IPS-15b (cell line): ENCODE measurements at regions not wholly inside any gene's neighbourhood (a gene's known extent, or its start where the extent isn't known, plus 50 kb on each side); places are given as distances from the start of the nearest gene placed in this dataset.

Source experiments
- H3K27me3 ChIP-seq: one replicate; pipeline ENCODE4 v1.6.1; 2013; ENCODE audit warnings: low read length; ENCODE audit not compliant: control insufficient read depth, insufficient read depth
- H3K36me3 ChIP-seq: one replicate; pipeline ENCODE4 v1.6.1; 2013; ENCODE audit warnings: low read length; ENCODE audit not compliant: control insufficient read depth, insufficient read depth
- H3K4me1 ChIP-seq: one replicate; pipeline ENCODE4 v1.6.1; 2013; ENCODE audit warnings: mild to moderate bottlenecking, low read length; ENCODE audit not compliant: control insufficient read depth, insufficient read depth
- H3K4me3 ChIP-seq: one replicate; pipeline ENCODE4 v1.5.1; 2013; ENCODE audit warnings: low read depth, low read length
- H3K9ac ChIP-seq: one replicate; pipeline ENCODE4 v1.6.1; 2013; ENCODE audit warnings: low read depth, mild to moderate bottlenecking, low read length
- H3K9me3 ChIP-seq: one replicate; pipeline ENCODE4 v1.6.1; 2013; ENCODE audit warnings: mild to moderate bottlenecking, low read length; ENCODE audit not compliant: control insufficient read depth, insufficient read depth

- Histone ChIP-seq H3K36me3 (no peaks in the 10 kb centered on the region), H3K27me3 (no peaks in the 10 kb centered on the region), H3K9me3 (no peaks in the 10 kb centered on the region), H3K4me3 (no peak overlapping the region), H3K9ac (no peak overlapping the region), H3K4me1 (no peaks in the 10 kb centered on the region)
Measured at GRCh38 chr5:52190737-52191136, 597.0 kb upstream of the ITGA1 start.

GRCh38 chr5:52199833-52200232, 587.9 kb upstream of the ITGA1 start:
- no peak overlapping the region for H3K4me3 ChIP-seq
- H3K4me1 ChIP-seq: no peaks in the 10 kb centered on the region
- H3K36me3 ChIP-seq: no peaks in the 10 kb centered on the region
- H3K9ac ChIP-seq: no peak overlapping the region
- H3K9me3 ChIP-seq: no peaks in the 10 kb centered on the region
- no peaks in the 10 kb centered on the region for H3K27me3 ChIP-seq

DNA sequence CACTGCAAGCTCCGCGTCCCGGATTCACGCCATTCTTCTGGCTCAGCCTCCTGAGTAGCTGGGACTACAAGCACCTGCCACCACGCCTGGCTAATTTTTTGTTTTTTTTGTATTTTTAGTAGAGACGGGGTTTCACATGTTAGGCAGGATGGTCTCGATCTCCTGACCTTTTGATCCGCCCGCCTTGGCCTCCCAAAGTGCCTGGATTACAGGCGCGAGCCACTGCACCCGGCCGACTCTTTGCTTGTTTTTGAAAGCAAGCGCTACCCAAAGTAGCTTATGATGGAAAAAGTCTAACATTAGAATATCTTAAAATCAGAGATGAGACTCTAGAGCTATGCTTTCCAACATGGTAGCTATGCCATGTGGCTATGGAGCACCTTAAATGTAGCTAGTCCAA, 585.5 kb upstream of the ITGA1 start:
- Histone ChIP-seq H3K27me3 (no peaks in the 10 kb centered on the region), H3K36me3 (no peaks in the 10 kb centered on the region), H3K4me1 (no peaks in the 10 kb centered on the region), H3K9me3 (no peaks in the 10 kb centered on the region), H3K9ac (no peak overlapping the region), H3K4me3 (no peak overlapping the region)

DNA sequence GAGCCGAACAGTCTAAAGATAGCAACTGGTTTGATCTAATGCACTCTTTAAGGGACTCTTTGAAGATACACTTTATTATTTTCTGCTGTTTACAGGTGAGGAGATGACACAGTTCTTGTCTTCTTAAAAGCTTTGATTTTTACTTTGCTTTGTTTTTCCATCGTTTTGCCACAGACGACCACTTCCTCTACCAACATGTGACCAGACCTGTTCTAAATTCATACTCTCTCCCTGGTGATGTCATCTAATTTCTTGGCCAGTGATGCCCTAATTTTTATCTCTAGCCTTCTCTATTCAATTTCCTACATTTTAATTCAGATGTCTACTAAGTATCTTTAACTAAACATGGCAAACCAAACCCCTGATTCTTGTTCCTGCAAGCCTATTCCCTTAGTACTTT, 583.4 kb upstream of the ITGA1 start:
- H3K9ac ChIP-seq: no peak overlapping the region
- no peaks in the 10 kb centered on the region for H3K9me3 ChIP-seq
- no peaks in the 10 kb centered on the region for H3K4me1 ChIP-seq
- H3K36me3 ChIP-seq: no peaks in the 10 kb centered on the region
- no peak overlapping the region for H3K4me3 ChIP-seq
- no peaks in the 10 kb centered on the region for H3K27me3 ChIP-seq
